ENCODE measurements at regions not wholly inside any gene's neighbourhood (a gene's known extent, or its start where the extent isn't known, plus 50 kb on each side); places are given as distances from the start of the nearest gene placed in this dataset.

DNA sequence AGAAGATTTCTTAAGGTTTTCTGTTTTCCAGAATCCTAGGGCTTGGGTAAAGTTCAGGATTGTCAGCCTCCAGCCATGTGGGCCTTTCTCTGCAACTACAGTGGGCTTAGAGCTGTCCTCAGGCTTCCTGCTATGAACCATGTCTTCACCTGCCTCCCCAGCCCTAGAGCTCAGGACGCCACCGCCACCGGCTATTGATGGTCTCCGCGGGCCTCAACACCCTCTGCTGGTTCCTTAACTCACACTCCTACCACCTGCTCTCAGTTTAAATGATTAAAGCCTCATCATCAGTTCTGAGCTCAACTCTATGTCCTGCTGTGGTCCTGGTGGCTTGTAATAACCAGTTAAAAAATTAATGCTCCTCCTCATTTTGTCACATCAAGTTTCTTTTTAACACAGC is 221.0 kb downstream of the EFNB2 start:
- WGBS, 2 experiments (ENCODE audit: extremely low coverage in 2 of 2, insufficient read length in 1 of 2) = 94% methylated on average over 3 of the region's 5 CpGs; no CpG with 5 or more reads in 1 of the 2 experiments
- DNase-seq (no peak), ATAC-seq (ENCODE audit: low read depth) (no peak)
- Histone ChIP-seq H3K18ac (ENCODE audit: low read depth, low read length) (no peak overlapping the region), H3K56ac (ENCODE audit: extremely low read depth, insufficient read depth, low read length) (no peak overlapping the region), H3K79me1 (ENCODE audit: low read depth in 1 of 2, low read length in 2 of 2) (no peaks in the 10 kb centered on the region), H2AFZ (replicated peaks; ENCODE audit: low read length, poor library complexity) (no peak overlapping the region), H3K9me1 (ENCODE audit: insufficient read depth, low read length) (no peaks in the 10 kb centered on the region), H4K91ac (ENCODE audit: insufficient read depth, low read depth, low read length) (no peak overlapping the region), H2BK20ac (ENCODE audit: low read depth, low read length) (no peak overlapping the region), H3K4me1 (ENCODE audit: control insufficient read depth, insufficient read depth, low read length) (no peaks in the 10 kb centered on the region), H3K9ac (ENCODE audit: low read depth, low read length) (no peak overlapping the region), H3K9me3 (ENCODE audit: control insufficient read depth, insufficient read depth, low read length) (no peaks in the 10 kb centered on the region), H2BK120ac (ENCODE audit: low read depth, low read length) (no peak overlapping the region), H4K8ac (ENCODE audit: low read depth in 2 of 2, low read length in 2 of 2) (no peak overlapping the region), H4K20me1 (ENCODE audit: insufficient read depth, low read length) (no peaks in the 10 kb centered on the region), H3K4ac (ENCODE audit: low read depth, low read length) (no peak overlapping the region), H2AK5ac (ENCODE audit: low read depth, low read length) (no peak overlapping the region), H3K27ac (ENCODE audit: insufficient read depth, low read length) (no peak overlapping the region), H2BK15ac (ENCODE audit: low read depth, low read length) (no peak overlapping the region), H2BK5ac (ENCODE audit: low read depth, low read length, poor library complexity, severe bottlenecking) (no peak overlapping the region), H3K14ac (replicated peaks; ENCODE audit: low read depth, low read length) (no peak overlapping the region), H3K4me2 (ENCODE audit: low read depth, low read length) (no peak overlapping the region), H3K36me3 (ENCODE audit: control insufficient read depth, insufficient read depth, low read length) (no peaks in the 10 kb centered on the region), H3K4me3 (ENCODE audit: insufficient read depth, low read depth, low read length) (no peak overlapping the region), H3K27me3 (ENCODE audit: control insufficient read depth, insufficient read depth, low read length) (no peaks in the 10 kb centered on the region), H3K23ac (ENCODE audit: low read depth, low read length) (no peak overlapping the region), H2AK9ac (replicated peaks; ENCODE audit: low read depth, low read length, poor library complexity) (no peak overlapping the region), H4K5ac (ENCODE audit: low read depth, low read length) (no peak overlapping the region)
- dilution Hi-C loops (cut with HindIII; ENCODE audit: low sequenced_read_pairs, unreplicated experiment) = no loop called here
- in situ Hi-C loops (cut with MboI; ENCODE audit: low sequenced_read_pairs) = no loop called here
- POLR2A ChIA-PET (ENCODE audit: unreplicated experiment) = no interaction called here
- intact Hi-C loops (cut with micrococcal nuclease) = loop anchor here (5.0 kb wide), 1 partner anchor 1612 kb away; no protein-coding TSS in a partner anchor
- CTCF ChIA-PET = no interaction called here
- BruUV-seq (replicated peaks) = no TSS peak
- TF ChIP-seq, protein P1, sequence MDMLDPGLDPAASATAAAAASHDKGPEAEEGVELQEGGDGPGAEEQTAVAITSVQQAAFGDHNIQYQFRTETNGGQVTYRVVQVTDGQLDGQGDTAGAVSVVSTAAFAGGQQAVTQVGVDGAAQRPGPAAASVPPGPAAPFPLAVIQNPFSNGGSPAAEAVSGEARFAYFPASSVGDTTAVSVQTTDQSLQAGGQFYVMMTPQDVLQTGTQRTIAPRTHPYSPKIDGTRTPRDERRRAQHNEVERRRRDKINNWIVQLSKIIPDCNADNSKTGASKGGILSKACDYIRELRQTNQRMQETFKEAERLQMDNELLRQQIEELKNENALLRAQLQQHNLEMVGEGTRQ (IDR thresholded peaks at IDR 0.05; ENCODE audit: low read depth, low read length) = no peak
- TF ChIP-seq MAZ (IDR thresholded peaks at IDR 0.05; ENCODE audit: borderline replicate concordance, low read depth, low read length) (no peak), CEBPB (IDR thresholded peaks at IDR 0.05; ENCODE audit: low read depth, low read length) (no peak), POLR2A (IDR thresholded peaks at IDR 0.05; ENCODE audit: low read depth, low read length) (no peak), FOS (IDR thresholded peaks at IDR 0.05; ENCODE audit: low read depth, low read length) (no peak), MXI1 (IDR thresholded peaks at IDR 0.05; ENCODE audit: borderline replicate concordance, low read depth, low read length) (no peak), RFX5 (IDR thresholded peaks at IDR 0.05; ENCODE audit: low read depth, low read length) (no peak), NFE2L2 (IDR thresholded peaks at IDR 0.05; ENCODE audit: low read depth, low read length) (no peak), BHLHE40 (IDR thresholded peaks at IDR 0.05; ENCODE audit: low read depth, low read length) (no peak)
- TF ChIP-seq, protein P2, sequence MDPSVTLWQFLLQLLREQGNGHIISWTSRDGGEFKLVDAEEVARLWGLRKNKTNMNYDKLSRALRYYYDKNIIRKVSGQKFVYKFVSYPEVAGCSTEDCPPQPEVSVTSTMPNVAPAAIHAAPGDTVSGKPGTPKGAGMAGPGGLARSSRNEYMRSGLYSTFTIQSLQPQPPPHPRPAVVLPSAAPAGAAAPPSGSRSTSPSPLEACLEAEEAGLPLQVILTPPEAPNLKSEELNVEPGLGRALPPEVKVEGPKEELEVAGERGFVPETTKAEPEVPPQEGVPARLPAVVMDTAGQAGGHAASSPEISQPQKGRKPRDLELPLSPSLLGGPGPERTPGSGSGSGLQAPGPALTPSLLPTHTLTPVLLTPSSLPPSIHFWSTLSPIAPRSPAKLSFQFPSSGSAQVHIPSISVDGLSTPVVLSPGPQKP (IDR thresholded peaks at IDR 0.05; ENCODE audit: borderline replicate concordance, low read depth, low read length) = no peak

All from IMR-90 (cell line).